GM19238 (cell line): ENCODE measurements at regions not wholly inside any gene's neighbourhood (a gene's known extent, or its start where the extent isn't known, plus 50 kb on each side); places are given as distances from the start of the nearest gene placed in this dataset.
"Not testable (repeated sequence)": the region's sequence is repeated elsewhere in the genome, so short reads cannot be mapped to it uniquely, and the experiment has no call there.

ENCODE experiments used
- DNase-seq: peaks from one replicate; pipeline ENCODE4 v3.0.0; 2011; ENCODE audit warnings: low spot score; ENCODE audit not compliant: insufficient read length

DNA sequence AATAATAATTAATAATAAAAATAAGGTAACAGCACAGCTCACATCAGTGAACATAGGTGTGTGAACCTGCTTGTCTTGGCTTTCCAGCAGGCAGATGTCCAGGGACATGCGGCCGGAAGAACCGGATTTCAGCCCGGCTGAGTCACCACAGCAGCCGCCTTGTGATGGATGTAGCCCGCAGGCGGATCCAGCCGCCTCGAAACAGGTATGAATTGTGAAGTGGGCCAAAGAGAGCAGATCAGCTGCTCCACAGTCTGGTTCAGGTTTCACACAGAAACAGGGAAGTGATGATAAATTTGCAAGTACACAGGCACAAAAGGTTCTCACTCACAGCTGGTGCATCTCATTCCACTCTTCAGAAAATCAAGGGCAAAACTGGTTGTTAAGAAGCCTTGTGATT lies 55.1 kb downstream of the ID4 start:
- DNase-seq = no peak

DNA sequence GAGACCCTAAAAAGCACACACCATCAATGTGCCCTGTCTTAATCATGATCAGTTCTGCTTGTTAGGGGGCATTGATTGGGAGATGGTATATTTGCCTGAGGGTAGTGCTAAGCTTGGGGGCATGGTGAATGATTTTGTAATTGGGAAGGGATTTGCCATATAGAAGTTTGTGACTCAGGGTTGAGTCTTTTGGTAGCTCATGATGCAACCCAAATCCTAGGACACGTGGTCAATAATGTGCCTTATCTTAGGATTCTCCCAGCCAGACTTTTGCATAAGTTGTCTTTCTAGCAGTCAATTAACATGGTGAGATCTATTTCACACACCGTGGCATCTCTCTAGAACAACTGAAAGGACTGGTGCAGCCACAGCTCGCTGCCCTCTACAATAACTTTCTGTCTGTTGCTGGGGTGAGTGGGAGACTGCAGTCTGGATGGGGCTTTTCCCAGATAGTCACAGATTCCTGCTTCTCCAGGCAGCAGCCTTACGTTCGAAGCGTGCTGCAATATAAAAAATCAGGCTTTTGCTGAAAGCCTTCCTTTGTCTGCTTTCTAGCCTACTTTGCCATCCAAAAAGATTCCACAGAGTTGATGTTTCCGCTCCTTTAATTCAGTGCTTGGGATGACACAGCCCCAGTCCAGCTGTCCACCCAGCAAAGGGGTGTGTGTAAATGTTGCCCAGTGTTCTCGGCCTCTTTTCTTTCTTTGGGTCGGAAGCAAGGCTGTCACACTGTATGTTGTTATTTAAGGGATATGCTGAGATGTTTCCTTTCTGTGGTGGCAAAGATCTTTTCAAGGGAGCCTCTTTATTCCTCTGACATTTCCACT lies 58.9 kb downstream of the ID4 start:
- DNase-seq = no peak

DNA sequence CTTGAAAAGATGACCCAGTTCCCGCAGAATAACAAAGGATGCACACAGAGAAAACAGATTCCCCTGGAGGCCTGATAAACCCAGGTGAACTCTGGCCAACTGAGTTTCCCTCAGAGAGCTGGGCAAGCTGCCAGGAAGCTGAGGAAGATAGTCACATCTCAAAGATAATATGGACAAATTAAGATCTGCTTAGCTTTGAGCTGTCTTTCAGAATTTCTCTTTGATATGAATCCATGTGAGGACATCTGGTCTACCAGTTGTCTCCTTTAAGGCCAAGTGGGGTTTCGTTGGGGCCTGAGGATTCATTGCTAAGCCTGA lies 59.5 kb downstream of the ID4 start:
- DNase-seq = no peak

DNA sequence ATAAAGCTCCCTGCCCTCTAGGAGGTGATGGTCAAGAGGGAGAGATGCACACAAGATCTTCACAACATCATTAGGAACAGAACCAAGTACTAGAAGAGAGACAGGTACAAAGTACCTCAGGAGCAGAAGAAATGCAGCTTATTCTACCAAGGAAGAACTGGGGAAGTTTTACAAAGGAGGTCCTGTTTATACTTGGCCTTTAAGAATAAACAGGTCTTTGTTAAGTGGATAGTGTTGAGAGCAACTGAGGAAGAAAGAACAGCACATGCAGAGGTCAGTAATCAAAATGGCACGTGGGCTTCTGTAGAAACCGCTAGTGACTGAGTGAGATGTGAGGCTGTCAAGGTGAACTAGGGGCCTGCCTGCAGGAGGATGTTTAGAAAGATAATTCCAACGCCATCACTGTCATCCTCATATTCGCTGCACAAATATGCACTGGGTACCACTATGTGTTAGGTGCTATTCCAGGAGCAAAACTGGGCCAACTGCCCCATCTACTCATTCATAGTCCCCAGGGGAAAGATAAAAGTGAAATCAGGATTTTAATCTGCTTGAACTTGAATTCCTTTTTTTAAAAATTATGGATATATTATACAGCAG lies 61.1 kb downstream of the ID4 start:
- no peak for DNase-seq

DNA sequence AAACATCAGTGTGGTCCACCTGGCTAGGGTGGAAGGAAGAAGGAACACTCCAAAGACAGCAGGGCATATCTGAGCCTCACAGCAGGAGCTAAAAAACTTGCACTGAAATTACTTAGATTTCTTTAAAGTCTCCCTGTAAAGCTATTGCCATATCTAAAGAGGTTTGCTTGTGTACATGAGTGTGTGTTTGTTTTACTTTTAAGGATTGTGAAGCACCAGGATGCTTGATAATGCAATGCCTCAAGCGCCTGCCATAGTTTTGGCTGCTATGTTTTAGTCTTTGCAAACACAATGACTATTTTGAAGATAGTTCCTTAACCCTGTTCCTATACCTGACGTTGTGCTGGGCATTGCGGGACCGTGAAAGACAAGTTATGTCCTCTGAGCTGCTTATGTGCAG lies 65.0 kb downstream of the ID4 start:
- no peak for DNase-seq

DNA sequence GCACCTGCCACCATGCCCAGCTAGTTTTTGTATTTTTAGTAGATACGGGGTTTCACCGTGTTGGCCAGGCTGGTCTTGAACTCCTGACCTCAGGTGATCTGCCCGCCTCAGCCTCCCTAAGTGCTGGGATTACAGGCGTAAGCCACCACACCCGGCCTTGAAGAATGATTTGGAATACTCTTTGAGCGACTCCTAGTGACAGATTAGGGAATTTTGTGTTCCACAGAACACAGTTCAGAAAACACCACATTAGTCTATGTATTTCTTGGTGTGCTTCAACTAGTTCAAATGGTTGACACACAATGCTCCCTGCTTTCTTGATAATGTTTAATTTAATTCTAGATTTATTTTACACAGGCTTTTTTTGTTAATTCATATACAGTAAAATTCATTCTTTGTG lies 67.2 kb downstream of the ID4 start:
- DNase-seq = not testable (repeated sequence)

DNA sequence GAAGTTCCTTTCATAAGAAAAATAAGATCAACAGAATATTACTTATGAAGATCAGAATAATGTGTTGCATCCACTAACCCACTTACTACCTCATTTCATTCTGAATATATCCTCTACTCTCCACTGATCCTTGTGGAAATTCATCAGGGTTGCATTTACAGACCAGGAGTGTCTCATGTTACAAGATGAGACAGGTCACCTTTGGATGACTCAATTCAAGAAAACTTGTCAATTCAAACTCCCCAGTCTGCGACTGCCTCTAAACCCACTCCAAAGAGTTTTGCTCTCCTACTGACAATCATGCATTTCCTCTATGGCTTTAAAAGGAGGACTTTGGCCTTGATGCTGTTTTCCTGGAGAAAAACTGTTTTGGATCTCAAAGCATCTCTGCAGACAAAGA lies 68.4 kb downstream of the ID4 start:
- no peak for DNase-seq

DNA sequence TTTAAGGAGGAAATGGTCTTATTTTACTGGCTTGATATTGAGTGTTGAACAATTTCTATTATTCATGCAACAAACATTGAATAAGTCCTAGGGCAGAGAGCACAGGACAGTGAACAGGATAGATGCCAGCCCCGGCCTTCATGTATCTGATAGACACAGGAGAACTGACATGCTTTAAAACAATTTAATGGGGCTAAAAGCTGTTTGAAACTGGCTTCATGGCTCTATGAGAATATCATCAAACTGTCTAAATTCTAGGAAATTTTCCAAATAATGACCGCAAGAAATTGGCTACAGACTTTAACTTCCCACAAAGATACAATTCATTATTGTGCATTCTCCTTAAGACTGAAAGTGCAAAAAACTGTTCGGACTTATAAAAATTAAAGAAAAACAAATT lies 69.0 kb downstream of the ID4 start:
- DNase-seq = no peak

DNA sequence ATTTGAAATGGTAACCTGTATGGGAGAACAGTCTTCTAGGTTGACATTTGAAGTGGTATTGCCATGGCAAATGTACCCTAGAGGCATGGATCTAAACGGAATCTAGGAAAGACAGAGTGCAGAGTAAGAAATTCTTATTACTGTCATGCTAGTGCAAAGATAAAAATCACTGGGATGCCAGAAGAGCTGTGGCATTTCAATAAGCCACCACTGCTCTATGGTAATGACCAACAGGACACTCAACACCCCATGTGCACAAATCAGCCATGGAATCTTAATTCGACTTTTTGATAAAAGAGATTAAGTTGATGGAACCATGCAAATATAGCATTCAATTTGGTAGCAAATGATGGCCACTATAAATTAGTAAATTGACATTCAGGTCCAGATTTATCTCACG lies 74.1 kb downstream of the ID4 start:
- no peak for DNase-seq

DNA sequence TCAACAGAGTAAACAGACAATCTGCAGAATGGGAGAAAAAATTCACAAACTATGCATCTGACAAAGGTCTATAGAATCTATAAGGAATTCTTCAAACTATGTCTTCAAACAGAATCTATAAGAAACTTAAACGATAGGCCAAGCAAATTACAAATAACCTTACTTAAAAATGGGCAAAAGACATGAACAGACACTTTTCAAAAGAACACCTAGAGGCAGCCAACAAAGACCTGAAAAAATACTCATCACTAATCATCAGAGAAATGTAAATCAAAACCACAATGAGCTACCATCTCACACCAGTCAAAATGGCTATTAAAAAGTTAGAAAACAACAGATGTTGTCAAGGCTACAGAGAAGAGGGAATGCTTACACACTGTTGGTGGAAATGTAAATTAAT lies 81.3 kb downstream of the ID4 start:
- DNase-seq = no peak

DNA sequence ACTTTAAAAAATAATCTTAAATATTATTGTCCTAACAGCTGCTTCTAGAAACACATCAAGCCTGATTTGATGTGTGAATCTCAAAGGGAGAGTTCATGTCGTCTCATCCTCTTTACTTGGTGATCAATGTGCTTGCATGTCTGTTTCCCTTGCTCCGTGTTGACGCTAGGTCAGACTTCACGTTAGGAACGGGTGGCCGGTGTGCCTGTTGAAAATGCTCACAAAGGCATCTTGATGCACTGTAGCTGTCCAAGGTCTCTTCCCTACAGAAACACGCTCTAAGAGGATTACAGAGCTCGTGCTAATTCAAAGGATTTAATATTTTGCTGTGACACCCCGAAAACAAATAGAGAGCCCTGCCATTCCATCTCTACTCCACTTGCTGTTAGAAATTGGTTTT lies 84.6 kb downstream of the ID4 start:
- no peak for DNase-seq

DNA sequence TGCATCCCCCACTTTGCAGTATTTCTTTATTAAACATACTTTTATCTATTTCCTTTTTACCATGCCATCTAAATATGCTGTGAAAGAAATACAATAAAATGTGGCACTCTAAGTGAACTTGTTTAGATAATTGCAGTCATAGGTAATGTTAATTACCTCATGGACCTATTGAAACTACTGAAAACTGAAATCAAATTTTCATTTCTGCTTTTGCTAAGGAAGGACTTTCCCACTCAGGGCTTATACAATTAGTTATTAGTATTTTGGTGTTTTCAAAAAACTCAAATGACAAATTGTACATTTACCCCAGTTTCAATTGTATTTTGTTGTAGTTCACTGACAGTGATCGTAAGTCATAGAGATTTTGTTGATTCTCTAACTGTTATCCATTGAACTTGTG lies 88.4 kb downstream of the ID4 start:
- no peak for DNase-seq

DNA sequence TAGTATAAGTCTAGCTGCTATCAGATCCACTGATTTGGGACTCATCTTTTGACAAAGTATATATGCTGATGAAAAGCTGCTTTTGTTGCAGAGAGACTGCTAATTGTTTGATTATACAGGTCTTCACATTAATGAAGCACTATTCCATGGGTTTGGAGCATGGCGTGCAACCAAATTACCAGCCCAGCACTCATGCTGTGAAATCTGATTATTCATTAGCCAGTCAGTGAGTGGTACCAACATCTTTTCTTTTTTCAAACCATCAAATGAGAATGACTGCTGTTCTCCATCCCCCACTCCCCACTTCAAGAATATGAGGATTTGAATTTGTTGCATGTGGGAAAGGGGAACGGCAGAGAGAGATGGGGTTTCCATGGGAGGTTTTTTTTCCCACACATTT lies 91.3 kb downstream of the ID4 start:
- DNase-seq = no peak

DNA sequence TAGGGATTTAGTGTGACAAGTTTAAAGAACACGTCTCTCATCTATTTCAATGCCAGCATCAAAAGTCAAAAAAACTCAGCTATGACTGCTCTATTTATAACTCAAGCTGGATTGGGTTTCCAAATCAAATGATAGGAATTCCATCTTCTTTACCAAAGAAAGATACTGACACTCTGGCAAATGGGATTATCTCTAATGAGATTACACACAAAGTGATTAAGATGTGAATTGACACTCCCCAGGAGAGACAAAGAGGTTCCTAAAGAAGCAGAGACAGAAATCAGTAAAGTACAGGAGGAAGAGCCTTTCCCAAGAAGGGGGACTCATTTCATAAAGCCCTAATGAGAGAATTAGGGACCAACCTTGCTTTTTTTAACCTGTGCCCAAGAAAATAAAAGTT lies 92.1 kb downstream of the ID4 start:
- DNase-seq = no peak

DNA sequence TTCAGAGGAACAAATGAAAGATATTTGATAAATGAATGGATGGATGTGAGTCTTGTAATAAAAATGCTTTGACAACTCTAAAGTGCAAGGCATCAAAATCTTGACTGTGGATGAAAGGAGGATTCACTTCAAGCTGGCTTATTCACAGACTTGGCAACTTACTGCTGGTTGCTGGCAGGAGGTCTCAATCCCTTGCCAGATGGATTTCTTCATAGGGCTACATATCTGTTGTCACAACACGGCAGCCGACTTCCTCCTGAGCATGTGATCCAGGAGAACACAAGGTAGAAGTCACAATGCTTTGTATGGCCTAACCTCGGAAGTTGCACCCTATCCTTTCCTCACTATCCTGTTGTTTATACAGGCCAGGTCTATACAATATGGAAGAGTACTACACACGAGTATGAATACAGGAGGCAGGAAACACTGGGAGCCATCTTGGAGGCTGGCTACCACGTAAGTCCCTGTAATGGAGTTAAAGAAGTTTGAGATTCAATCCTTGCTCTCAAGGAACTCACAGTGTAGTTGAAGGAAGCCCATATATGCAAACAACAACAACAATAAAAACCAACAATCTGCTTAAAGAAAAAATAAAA lies 97.9 kb downstream of the ID4 start:
- no peak for DNase-seq

DNA sequence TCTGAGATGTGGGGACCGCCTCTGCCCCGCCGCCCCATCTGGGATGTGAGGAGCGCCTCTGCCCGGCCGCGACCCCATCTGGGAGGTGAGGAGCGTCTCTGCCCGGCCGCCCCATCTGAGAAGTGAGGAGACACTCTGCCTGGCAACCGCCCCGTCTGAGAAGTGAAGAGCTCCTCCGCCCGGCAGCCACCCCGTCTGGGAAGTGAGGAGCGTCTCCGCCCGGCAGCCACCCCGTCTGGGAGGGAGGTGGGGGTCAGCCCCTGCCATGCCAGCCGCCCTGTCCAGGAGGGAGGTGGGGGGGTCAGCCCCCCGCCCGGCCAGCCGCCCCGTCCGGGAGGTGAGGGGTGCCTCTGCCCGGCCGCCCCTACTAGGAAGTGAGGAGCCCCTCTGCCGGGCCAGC lies 102.2 kb downstream of the ID4 start:
- DNase-seq = not testable (repeated sequence)

DNA sequence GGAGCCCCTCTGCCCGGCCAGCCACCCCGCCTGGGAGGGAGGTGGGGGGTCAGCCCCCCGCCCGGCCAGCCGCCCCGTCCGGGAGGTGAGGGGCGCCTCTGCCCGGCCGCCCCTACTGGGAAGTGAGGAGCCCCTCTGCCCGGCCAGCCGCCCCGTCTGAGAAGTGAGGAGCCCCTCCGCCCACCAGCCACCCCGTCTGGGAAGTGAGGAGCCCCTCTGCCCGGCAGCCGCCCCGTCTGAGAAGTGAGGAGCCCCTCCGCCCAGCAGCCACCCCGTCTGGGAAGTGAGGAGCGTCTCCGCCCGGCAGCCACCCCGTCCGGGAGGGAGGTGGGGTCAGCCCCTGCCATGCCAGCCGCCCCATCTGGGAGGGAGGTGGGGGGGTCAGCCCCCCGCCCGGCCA lies 102.8 kb downstream of the ID4 start:
- DNase-seq = not testable (repeated sequence)

DNA sequence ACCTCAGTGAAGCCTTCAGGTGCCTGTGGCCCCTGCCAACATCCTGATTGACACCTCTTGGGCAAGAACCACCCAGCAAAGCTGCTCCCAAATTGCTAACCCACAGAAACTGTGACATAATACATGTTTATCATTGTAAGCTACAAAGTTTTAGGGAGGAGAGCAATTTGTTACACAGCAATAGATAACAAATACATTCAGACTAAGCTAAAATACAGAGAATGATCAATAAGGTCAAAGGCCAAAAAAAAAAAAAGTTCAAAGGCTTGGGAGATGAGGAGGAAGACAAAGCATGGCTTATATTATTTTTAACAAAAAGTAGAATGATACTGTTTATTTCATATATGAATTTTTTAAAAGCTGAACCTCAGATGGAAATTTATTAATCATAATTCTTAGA lies 105.9 kb downstream of the ID4 start:
- DNase-seq = no peak

DNA sequence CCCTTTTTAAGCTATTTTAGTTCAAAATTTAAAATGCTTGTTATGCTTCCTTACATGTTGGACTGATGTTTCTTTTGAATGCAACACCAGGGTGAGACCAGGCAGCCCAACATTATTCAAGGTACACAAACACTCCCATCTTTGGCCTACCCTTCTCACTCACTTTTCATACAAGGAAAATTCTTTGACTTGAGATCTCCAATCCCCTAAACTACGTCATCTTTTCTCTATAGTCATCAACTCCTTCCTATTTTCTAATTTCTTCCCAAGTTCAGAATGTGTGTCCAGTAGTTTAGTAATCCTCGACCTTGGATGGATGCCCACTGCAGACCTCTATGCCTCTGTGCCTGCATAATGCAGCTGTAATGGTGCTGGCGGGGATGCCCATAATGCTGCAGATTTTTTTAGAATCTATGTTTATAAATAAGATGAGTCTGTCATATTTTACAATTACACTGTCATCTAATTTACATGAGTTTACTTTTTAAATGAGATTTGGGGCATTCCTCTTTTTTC lies 108.7 kb downstream of the ID4 start:
- no peak for DNase-seq

DNA sequence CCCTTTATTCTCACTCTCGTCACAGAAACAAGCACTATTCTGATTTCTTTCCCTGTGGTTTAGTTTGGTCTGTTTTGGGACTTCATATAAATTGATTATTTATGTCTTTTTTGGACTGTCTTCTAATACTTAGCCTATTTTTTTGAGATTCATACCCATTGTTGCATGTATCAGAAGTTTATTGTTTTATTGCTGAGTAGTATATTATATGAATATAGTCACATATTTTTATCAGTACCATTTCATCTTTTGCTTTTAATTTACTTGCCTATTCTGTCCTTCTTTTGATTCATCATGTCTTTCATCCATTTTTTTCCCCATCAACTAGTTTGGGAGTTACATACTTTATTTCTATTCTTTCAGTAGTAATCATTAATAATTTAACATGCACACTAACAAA lies 112.0 kb downstream of the ID4 start:
- no peak for DNase-seq

DNA sequence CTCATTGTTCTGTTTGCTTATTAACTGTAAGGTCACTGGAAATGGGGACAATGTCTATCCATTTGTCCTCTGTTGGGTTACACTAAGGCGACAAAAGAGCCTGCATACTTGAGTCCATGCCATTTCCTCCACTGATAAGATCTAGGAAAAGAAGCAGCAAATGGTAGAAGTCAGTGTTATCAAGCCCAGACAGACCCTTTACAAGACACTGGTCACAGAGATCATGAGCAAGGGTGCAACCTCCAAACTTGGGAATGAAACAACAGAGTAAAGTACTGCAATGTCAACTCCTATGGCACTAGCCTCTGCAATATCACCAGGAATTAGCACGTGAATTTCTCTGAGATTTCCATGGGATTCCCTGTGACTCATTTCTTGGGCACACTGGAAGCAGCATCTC lies 126.9 kb downstream of the ID4 start:
- DNase-seq = no peak

DNA sequence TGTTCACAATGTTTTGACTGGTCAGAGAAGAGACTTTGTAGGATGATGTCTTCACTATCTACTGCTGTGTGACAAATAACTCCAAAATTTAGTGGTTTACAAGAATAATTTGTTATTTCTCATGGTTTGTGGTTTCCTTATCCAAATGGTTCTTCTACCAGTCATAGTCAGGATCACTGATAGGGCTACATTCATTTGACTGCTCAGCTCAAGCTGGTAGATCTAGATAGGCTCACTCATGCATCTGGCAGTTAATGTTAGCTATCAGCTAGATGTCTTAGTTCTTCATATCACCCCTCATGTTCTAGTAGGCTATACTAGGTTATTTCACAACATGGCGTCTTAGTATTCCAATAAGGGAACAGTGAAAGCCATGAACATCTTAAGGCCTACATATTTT lies 131.0 kb downstream of the ID4 start:
- DNase-seq = no peak

DNA sequence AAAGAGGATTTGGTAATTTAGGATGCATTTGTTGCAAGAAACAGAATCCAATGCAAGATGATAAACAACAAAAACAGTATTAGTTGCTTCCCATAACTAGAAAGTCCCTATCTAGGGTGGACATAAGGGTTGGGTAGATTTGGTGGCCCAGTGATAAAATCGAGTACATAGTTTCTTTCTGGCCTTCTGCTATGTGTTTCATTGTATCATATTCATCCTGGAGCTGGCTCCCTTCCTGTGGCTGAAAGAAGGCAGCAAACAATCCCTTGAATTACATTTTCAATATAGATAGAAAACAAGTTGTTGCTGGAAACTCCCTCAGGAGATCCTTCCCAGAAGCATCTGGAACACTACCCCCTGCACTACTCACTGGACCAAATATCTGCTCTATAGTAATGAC lies 135.1 kb downstream of the ID4 start:
- no peak for DNase-seq
